ENCODE measurements at regions not wholly inside any gene's neighbourhood (a gene's known extent, or its start where the extent isn't known, plus 50 kb on each side); places are given as distances from the start of the nearest gene placed in this dataset.

DNA sequence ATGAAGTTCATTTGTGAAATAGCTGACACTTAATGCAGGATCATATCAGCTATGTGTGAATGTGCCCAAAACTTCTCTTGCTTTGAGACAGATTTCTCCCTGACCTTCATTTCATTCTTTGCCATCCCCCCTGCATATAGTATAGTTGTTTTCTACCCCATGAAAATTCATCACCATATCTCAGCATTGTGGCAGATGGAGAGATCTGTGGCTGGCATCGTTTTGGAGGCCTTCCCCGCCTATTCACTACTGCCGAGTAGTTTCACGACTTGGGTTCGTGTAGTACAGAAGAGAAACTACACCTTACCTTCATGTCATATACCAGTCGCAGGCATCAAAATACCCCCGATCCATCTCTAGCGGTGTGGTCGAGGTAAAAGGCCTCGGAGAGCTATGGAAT, 66.2 kb upstream of the SELENOK start:
- Histone ChIP-seq H2AFZ (ENCODE audit: low read length) (no peak overlapping the region), H3K9ac (ENCODE audit: low read length) (no peak overlapping the region), H3K36me3 (replicated peaks; ENCODE audit: insufficient read depth, low read length) (no peaks in the 10 kb centered on the region), H3K9me3 (replicated peaks; ENCODE audit: insufficient read depth, low read length) (no peaks in the 10 kb centered on the region), H3K4me2 (ENCODE audit: low read depth, low read length) (no peak overlapping the region), H3K4me1 (ENCODE audit: low read length) (no peaks in the 10 kb centered on the region), H3F3A (ENCODE audit: insufficient read depth, low read length) (no peaks in the 10 kb centered on the region), H3K4me3 (ENCODE audit: low read length) (no peak overlapping the region), H3K27ac (ENCODE audit: low read length) (no peak overlapping the region), H3K9me2 (replicated peaks; ENCODE audit: insufficient read depth, low read length) (no peaks in the 10 kb centered on the region), H3K27me3 (replicated peaks; ENCODE audit: insufficient read depth, low read length) (no peaks in the 10 kb centered on the region), H4K20me1 (ENCODE audit: insufficient read depth, low read length) (no peaks in the 10 kb centered on the region), H3K79me2 (ENCODE audit: low read length) (no peaks in the 10 kb centered on the region)
- no peak for DNase-seq
- TF ChIP-seq, protein P1, sequence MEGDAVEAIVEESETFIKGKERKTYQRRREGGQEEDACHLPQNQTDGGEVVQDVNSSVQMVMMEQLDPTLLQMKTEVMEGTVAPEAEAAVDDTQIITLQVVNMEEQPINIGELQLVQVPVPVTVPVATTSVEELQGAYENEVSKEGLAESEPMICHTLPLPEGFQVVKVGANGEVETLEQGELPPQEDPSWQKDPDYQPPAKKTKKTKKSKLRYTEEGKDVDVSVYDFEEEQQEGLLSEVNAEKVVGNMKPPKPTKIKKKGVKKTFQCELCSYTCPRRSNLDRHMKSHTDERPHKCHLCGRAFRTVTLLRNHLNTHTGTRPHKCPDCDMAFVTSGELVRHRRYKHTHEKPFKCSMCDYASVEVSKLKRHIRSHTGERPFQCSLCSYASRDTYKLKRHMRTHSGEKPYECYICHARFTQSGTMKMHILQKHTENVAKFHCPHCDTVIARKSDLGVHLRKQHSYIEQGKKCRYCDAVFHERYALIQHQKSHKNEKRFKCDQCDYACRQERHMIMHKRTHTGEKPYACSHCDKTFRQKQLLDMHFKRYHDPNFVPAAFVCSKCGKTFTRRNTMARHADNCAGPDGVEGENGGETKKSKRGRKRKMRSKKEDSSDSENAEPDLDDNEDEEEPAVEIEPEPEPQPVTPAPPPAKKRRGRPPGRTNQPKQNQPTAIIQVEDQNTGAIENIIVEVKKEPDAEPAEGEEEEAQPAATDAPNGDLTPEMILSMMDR (IDR thresholded peaks at IDR 0.05; ENCODE audit: low read length): no peak
- TF ChIP-seq EZH2 (optimal IDR thresholded peaks at IDR 0.05; ENCODE audit: low read depth, low read length) (no peak), EZH2phosphoT487 (IDR thresholded peaks at IDR 0.05; ENCODE audit: low read length) (no peak)

GRCh38 chr3:53956586-53956985, 64.9 kb upstream of the SELENOK start:
- TF ChIP-seq EZH2phosphoT487 (IDR thresholded peaks at IDR 0.05; ENCODE audit: low read length) (no peak), EZH2 (optimal IDR thresholded peaks at IDR 0.05; ENCODE audit: low read depth, low read length) (no peak)
- TF ChIP-seq, protein P1 (IDR thresholded peaks at IDR 0.05; ENCODE audit: low read length): no peak
- DNase-seq: no peak

GRCh38 chr3:53949541-53949940, 57.9 kb upstream of the SELENOK start:
- no peak overlapping the region for H3K4me2 ChIP-seq (ENCODE audit: low read depth, low read length)
- no peak overlapping the region for H3K4me3 ChIP-seq (ENCODE audit: low read length)
- H3K4me1 ChIP-seq (ENCODE audit: low read length): no peaks in the 10 kb centered on the region
- DNase-seq: no peak
- H3K9me3 ChIP-seq (replicated peaks; ENCODE audit: insufficient read depth, low read length): no peaks in the 10 kb centered on the region
- no peaks in the 10 kb centered on the region for H4K20me1 ChIP-seq (ENCODE audit: insufficient read depth, low read length)
- no peak overlapping the region for H2AFZ ChIP-seq (ENCODE audit: low read length)
- TF ChIP-seq EZH2phosphoT487 (IDR thresholded peaks at IDR 0.05; ENCODE audit: low read length) (no peak), EZH2 (optimal IDR thresholded peaks at IDR 0.05; ENCODE audit: low read depth, low read length) (no peak)
- TF ChIP-seq, protein P1 (IDR thresholded peaks at IDR 0.05; ENCODE audit: low read length): no peak
- no peak overlapping the region for H3K9ac ChIP-seq (ENCODE audit: low read length)
- H3K79me2 ChIP-seq (ENCODE audit: low read length): no peaks in the 10 kb centered on the region
- H3K36me3 ChIP-seq (replicated peaks; ENCODE audit: insufficient read depth, low read length): no peaks in the 10 kb centered on the region
- no peaks in the 10 kb centered on the region for H3F3A ChIP-seq (ENCODE audit: insufficient read depth, low read length)
- H3K27ac ChIP-seq (ENCODE audit: low read length): no peak overlapping the region
- H3K27me3 ChIP-seq (replicated peaks; ENCODE audit: insufficient read depth, low read length): no peaks in the 10 kb centered on the region
- H3K9me2 ChIP-seq (replicated peaks; ENCODE audit: insufficient read depth, low read length): no peaks in the 10 kb centered on the region

More at GRCh38 chr3:53956586-53956985, 64.9 kb upstream of the SELENOK start:
- H2AFZ ChIP-seq (ENCODE audit: low read length): no peak overlapping the region
- no peaks in the 10 kb centered on the region for H3K4me1 ChIP-seq (ENCODE audit: low read length)
- no peaks in the 10 kb centered on the region for H4K20me1 ChIP-seq (ENCODE audit: insufficient read depth, low read length)
- no peaks in the 10 kb centered on the region for H3K79me2 ChIP-seq (ENCODE audit: low read length)
- no peaks in the 10 kb centered on the region for H3K27me3 ChIP-seq (replicated peaks; ENCODE audit: insufficient read depth, low read length)
- no peak overlapping the region for H3K9ac ChIP-seq (ENCODE audit: low read length)
- H3K27ac ChIP-seq (ENCODE audit: low read length): no peak overlapping the region
- no peaks in the 10 kb centered on the region for H3K36me3 ChIP-seq (replicated peaks; ENCODE audit: insufficient read depth, low read length)
- no peak overlapping the region for H3K4me3 ChIP-seq (ENCODE audit: low read length)
- H3F3A ChIP-seq (ENCODE audit: insufficient read depth, low read length): no peaks in the 10 kb centered on the region
- H3K4me2 ChIP-seq (ENCODE audit: low read depth, low read length): no peak overlapping the region
- no peaks in the 10 kb centered on the region for H3K9me3 ChIP-seq (replicated peaks; ENCODE audit: insufficient read depth, low read length)
- no peaks in the 10 kb centered on the region for H3K9me2 ChIP-seq (replicated peaks; ENCODE audit: insufficient read depth, low read length)

Data from MM.1S (cell line).